HuH-7 (cell line): ENCODE measurements at regions not wholly inside any gene's neighbourhood (a gene's known extent, or its start where the extent isn't known, plus 50 kb on each side); places are given as distances from the start of the nearest gene placed in this dataset.
"Not testable (repeated sequence)": the region's sequence is repeated elsewhere in the genome, so short reads cannot be mapped to it uniquely, and the experiment has no call there.

Source experiments
- DNase-seq: peaks from one replicate; pipeline ENCODE4 v3.0.0; 2011; ENCODE audit warnings: low spot score

DNA sequence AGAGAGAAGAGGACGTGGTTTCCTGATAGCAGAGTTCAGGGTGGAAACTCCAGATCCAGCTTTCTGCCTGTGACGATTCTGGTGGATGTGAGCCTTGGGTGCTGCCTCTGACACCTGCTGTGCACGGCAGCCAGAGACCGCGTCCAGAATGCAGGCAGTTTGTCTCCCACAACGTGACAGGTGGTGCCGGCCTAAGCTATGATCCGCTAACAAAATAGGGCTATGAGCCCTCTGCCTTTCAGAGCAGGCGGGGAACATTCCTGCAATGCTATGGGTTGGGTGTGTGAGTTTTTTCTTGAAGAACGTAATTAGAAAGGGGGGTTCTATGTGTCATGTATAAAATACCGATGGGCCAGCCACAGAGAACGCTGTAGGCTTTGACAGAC, 297.3 kb upstream of the PRKCQ start:
- no peak for DNase-seq

DNA sequence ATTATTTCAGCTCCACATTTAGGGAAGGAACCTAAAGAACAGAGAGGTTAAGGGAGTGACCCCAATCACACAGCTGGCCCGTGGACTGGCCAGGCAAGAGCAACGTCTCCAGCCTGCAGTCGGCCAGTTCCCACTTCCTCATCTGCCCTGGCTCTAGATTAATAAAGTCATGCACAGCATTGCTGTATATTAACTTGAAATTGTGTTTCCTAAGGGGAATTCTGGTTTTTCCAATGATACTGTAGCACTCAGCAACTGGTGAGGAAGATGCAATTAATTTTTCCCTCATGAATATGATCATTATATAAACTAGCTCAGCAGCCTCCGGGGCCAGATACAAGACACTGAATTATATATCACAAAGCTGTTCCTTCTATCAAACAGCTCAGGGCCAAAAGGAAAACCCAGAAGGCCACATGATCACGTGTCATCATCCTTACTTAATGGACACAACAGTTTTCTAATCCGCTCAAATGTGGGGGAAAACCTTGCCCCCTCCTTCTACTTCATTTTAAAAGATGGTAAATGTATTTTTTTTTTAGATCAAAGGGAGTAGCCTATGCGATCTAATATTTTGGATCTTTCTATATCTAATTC, 295.3 kb upstream of the PRKCQ start:
- DNase-seq, result no peak

DNA sequence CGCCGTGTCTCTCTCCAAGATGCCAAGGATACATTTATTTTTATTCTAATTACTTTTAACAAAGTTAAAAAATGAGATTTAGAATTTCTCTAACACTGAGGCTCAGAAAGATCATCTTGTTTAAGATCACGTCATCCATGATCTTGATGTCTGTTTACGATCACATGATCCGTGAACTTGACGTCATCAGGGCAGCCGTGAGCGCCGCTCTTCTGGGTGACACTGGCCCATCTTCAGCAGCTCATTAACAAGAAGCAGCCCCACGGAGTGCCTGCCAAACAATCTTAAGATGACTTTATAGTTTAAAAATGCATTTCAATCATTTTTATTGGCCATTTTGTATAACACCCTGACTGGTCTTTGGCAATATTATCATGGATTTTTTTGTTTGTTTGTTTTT, 291.1 kb upstream of the PRKCQ start:
- DNase-seq, result no peak

- no peak for DNase-seq
Measured at GRCh38 chr10:6868036-6868725, 288.1 kb upstream of the PRKCQ start.

DNA sequence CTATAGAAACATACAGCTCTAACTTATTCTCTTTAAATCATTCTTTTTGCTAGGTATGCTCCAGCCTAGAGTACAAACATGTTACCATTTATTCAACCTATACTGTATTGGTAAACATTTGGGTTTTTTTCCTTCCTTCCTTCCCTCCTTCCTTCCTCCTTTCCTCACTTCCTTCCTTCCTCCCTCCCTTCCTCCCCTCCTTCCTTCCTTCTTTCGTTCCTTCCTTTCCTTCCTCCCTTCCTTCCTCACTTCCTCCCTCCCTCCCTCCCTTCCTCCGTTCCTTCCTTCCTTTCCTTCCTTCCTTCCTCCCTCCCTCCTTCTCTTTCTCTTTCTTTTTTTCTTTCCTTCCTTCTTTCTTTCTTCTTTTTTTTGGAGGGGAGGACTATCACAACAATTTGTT, 286.7 kb upstream of the PRKCQ start:
- no peak for DNase-seq

DNA sequence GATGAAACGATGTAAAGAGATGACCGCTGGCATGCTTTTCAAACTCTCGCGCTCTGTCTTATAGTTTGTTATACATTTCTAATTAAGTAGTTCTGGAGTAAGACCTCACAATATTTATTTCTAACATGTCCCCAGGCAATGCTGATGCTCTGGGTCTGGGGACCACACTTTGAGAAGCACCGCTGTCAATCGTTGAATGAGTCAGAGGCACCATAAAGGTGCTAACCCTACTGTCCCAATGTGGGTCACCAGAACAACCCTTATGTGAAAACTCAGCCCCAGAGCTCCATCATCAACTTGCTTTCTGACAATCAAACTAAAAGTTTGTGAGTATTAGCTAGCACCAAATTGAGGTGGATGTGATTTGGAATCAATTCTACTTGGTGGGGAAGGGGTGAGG, 284.1 kb upstream of the PRKCQ start:
- DNase-seq, result no peak

DNA sequence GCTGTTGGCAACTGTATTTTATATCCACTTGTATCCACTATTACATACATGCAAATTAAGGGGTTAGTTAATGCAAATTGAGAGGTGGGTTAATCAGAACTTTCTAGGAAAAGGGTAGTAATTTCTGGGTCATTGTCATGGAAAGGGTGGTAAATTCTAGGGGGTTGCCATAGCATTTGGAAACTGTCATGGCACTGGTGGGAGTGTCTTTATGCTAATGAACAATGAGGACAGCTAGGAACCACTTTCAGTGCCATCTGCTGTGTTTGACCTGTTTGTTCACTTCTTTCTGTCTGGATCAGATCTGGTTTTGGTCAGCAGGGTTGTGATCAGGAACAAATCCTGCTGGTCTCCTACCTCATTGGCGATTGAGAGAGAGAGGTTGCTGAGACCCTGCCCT, 283.3 kb upstream of the PRKCQ start:
- DNase-seq, result no peak

DNA sequence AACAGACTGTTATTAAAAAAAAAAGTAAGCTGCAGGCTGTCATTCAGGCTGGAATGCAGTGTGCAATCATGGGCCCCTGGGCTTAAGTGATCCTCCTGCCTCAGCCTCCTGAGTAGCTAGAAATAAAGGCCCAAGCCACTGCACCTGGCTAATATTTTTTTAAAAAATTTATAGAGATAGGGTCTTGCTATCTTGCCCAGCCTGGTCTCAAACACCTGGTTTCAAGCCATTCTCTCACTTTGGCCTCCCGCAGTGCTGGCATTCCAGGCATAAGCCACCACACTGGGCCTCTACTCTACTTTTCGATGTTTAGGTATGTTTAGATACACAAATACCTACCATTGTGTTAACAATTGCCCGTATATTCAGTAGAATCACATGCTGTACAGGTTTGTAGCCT, 270.4 kb upstream of the PRKCQ start:
- no peak for DNase-seq

- DNase-seq, result no peak
Measured at GRCh38 chr10:6847561-6847960, 267.5 kb upstream of the PRKCQ start.

GRCh38 chr10:6843894-6844650, 264.0 kb upstream of the PRKCQ start:
- DNase-seq, result no peak

DNA sequence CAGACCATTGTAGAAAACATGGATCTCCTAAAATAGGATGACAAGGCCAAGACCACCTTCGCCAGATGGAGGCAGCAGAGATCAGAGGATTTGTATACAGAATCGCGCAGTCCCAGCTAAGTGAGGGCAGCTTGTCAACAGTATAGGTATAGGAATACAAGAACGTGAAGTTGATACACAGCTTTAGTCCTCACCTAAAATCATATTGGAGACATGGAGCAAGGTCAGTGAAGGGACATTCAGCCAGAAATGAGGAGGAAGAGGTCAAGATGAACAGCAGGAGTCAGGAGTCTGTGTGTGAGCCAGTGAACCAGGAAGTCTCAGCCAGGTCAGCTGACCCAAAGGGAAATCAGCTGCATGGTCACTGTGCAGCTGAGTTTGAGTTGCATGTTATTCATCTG, 263.4 kb upstream of the PRKCQ start:
- no peak for DNase-seq

GRCh38 chr10:6842722-6843121, 262.6 kb upstream of the PRKCQ start:
- DNase-seq, result no peak

GRCh38 chr10:6841761-6842160, 261.7 kb upstream of the PRKCQ start:
- DNase-seq, result no peak

GRCh38 chr10:6840766-6841165, 260.7 kb upstream of the PRKCQ start:
- DNase-seq, result no peak

GRCh38 chr10:6840201-6840691, 260.2 kb upstream of the PRKCQ start:
- no peak for DNase-seq

DNA sequence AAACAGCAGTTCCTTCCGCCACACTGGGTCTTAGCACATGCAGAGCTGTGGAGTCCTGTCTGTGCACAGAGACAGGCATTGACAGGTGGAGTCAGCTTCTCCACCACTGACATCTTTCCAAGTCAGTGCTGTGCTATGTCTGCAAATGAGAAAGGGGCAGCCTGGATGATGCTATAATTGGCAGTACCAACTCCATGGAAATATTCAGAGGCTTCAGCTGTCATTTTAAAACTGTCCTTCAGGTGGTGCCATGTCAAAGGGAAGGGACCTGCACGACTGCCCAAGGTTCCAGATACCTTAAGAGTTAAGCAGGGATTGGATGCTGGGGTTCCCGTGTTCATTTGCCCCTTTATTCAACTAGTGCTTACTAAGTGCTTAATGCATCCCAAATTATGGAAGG, 258.0 kb upstream of the PRKCQ start:
- no peak for DNase-seq

DNA sequence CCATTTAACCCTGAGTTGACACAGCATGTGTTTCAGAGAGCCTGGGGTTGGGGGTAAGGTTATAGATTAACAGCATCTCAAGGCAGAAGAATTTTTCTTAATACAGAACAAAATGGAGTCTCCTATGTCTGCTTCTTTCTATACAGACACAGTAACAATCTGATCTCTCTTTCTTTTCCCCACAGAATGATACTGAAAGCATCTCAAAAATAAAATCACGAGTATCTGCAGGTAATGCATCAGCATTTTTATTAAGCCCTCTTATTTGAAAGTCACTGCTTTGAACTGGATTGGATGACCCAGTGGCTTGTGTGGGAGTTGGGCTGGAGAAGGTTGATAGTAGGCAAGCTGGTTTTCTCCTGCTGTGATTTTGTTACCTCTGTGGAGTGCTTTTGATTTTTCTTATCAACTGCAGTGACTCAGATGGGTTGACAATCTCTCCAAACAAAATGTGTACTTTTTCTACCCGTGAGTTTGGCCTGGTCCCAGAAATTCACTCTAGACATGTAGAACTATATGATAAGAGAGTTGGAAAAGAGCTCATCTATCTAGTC, 253.5 kb upstream of the PRKCQ start:
- no peak for DNase-seq

GRCh38 chr10:6830981-6831380, 250.9 kb upstream of the PRKCQ start:
- DNase-seq, result not testable (repeated sequence)

DNA sequence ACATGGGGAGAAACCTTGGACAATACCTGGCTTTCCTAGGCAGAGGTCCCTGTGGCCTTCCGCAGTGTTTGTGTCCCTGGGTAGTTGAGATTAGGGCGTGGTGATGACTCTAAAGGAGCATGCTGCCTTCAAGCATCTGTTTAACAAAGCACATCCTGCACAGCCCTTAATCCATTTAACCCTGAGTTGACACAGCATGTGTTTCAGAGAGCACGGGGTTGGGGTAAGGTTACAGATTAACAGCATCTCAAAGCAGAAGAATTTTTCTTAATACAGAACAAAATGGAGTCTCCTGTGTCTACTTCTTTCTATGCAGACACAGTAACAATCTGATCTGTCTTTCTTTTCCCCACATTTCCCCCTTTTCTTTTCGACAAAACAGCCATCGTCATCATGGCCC, 244.7 kb upstream of the PRKCQ start:
- DNase-seq, result not testable (repeated sequence)

DNA sequence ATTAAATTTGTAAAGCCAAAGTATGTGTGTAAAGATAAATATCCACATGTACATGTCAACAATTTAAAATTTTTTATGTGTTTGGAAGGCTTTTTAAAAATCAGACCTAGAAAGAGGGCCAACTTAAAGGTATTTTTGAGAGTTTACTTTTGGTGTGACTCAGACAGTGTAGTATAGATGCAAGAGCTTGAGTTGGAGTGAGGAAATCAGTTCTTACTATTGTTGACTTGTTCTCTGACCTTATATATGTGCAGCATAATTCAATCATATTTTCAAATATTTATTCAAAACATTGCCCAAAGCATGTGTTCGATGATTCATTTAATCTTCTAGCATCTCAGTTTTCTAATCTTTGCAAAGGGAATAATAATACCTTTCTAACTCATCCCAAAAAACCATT, 243.7 kb upstream of the PRKCQ start:
- DNase-seq, result no peak

- DNase-seq, result no peak
Measured at GRCh38 chr10:6819301-6819700, 239.2 kb upstream of the PRKCQ start.

DNA sequence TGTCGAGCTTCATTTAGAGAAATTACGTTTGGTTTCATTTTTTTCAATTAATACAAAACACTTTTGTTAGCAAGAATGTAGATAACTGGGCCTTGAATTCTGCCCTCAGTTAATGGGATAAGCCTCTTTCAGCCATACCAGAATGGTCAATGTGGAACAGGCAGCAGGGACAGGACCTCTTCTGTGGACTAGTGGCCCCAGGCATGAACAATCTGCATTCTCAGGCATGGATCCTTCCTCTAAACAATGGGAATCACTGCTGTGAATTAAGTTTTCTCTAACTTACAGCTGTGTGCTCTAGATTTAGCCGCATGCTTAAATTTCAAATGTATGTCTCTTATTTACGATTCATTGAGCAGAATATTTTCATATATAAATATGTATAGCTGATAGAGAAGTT, 237.7 kb upstream of the PRKCQ start:
- no peak for DNase-seq

- DNase-seq, result no peak
Measured at GRCh38 chr10:6815346-6815745, 235.3 kb upstream of the PRKCQ start.
